ENCODE measurements at regions not wholly inside any gene's neighbourhood (a gene's known extent, or its start where the extent isn't known, plus 50 kb on each side); places are given as distances from the start of the nearest gene placed in this dataset.

- no peaks in the 10 kb centered on the region for H3K9me3 ChIP-seq (ENCODE audit: control insufficient read depth, insufficient read depth, low read length)
- no peaks in the 10 kb centered on the region for H3K9me2 ChIP-seq (replicated peaks; ENCODE audit: control insufficient read depth, low read length)
- no peaks in the 10 kb centered on the region for H3K36me3 ChIP-seq (ENCODE audit: control insufficient read depth, low read length)
- H4K20me1 ChIP-seq (ENCODE audit: control insufficient read depth, insufficient read depth, low read depth, low read length): no peaks in the 10 kb centered on the region
- H3K79me2 ChIP-seq (ENCODE audit: control insufficient read depth, low read length): no peaks in the 10 kb centered on the region
- no peaks in the 10 kb centered on the region for H3K27me3 ChIP-seq (ENCODE audit: control insufficient read depth, low read length)
- no peak overlapping the region for H3K4me3 ChIP-seq (ENCODE audit: low read length)
- peak overlapping the region; percentile 1; the same call in 1 of the 2 replicates for H3K4me2 ChIP-seq (ENCODE audit: low read length)
- no peak overlapping the region for H3K27ac ChIP-seq (ENCODE audit: low read depth, low read length)
- no peaks in the 10 kb centered on the region for H3F3A ChIP-seq (ENCODE audit: control insufficient read depth, insufficient read depth)
- TF ChIP-seq CTCF (IDR thresholded peaks at IDR 0.05; ENCODE audit: low read depth, low read length, poor library complexity, severe bottlenecking) (no peak), EZH2phosphoT487 (IDR thresholded peaks at IDR 0.05; ENCODE audit: borderline replicate concordance, low read length) (no peak)
- H3K4me1 ChIP-seq (ENCODE audit: control insufficient read depth, low read length): peaks cover 7% of the 10 kb centered on the region; the same call in 1 of the 2 replicates
These were observed 433.0 kb downstream of the ANKRD7 start for GRCh38 chr7:118657391-118658005.

- Histone ChIP-seq H3K9me3 (ENCODE audit: control insufficient read depth, insufficient read depth, low read length) (no peaks in the 10 kb centered on the region), H3F3A (ENCODE audit: control insufficient read depth, insufficient read depth) (no peaks in the 10 kb centered on the region), H3K36me3 (ENCODE audit: control insufficient read depth, low read length) (no peaks in the 10 kb centered on the region), H4K20me1 (ENCODE audit: control insufficient read depth, insufficient read depth, low read depth, low read length) (no peaks in the 10 kb centered on the region), H3K4me1 (ENCODE audit: control insufficient read depth, low read length) (peaks cover 7% of the 10 kb centered on the region; the same call in 1 of the 2 replicates), H3K9me2 (replicated peaks; ENCODE audit: control insufficient read depth, low read length) (no peaks in the 10 kb centered on the region), H3K27ac (ENCODE audit: low read depth, low read length) (no peak overlapping the region), H3K4me2 (ENCODE audit: low read length) (no peak overlapping the region), H3K79me2 (ENCODE audit: control insufficient read depth, low read length) (no peaks in the 10 kb centered on the region), H3K27me3 (ENCODE audit: control insufficient read depth, low read length) (no peaks in the 10 kb centered on the region), H3K4me3 (ENCODE audit: low read length) (no peak overlapping the region)
- TF ChIP-seq EZH2phosphoT487 (IDR thresholded peaks at IDR 0.05; ENCODE audit: borderline replicate concordance, low read length) (no peak), CTCF (IDR thresholded peaks at IDR 0.05; ENCODE audit: low read depth, low read length, poor library complexity, severe bottlenecking) (no peak)
These were observed 437.8 kb downstream of the ANKRD7 start for GRCh38 chr7:118662266-118662665.

GRCh38 chr7:118664498-118664897 lies 440.0 kb downstream of the ANKRD7 start:
- TF ChIP-seq EZH2phosphoT487 (IDR thresholded peaks at IDR 0.05; ENCODE audit: borderline replicate concordance, low read length): no peak
- TF ChIP-seq CTCF (IDR thresholded peaks at IDR 0.05; ENCODE audit: low read depth, low read length, poor library complexity, severe bottlenecking): no peak
- H3K4me3 ChIP-seq (ENCODE audit: low read length): no peak overlapping the region
- H3K36me3 ChIP-seq (ENCODE audit: control insufficient read depth, low read length): no peaks in the 10 kb centered on the region
- H3K27ac ChIP-seq (ENCODE audit: low read depth, low read length): no peak overlapping the region
- no peaks in the 10 kb centered on the region for H3K9me3 ChIP-seq (ENCODE audit: control insufficient read depth, insufficient read depth, low read length)
- no peaks in the 10 kb centered on the region for H3K27me3 ChIP-seq (ENCODE audit: control insufficient read depth, low read length)
- H4K20me1 ChIP-seq (ENCODE audit: control insufficient read depth, insufficient read depth, low read depth, low read length): no peaks in the 10 kb centered on the region
- H3K4me1 ChIP-seq (ENCODE audit: control insufficient read depth, low read length): no peaks in the 10 kb centered on the region
- no peaks in the 10 kb centered on the region for H3K79me2 ChIP-seq (ENCODE audit: control insufficient read depth, low read length)
- H3K9me2 ChIP-seq (replicated peaks; ENCODE audit: control insufficient read depth, low read length): no peaks in the 10 kb centered on the region
- H3K4me2 ChIP-seq (ENCODE audit: low read length): no peak overlapping the region
- H3F3A ChIP-seq (ENCODE audit: control insufficient read depth, insufficient read depth): no peaks in the 10 kb centered on the region

Measured in DOHH2 (cell line).